BLaER1 (cell line): ENCODE measurements at regions not wholly inside any gene's neighbourhood (a gene's known extent, or its start where the extent isn't known, plus 50 kb on each side); places are given as distances from the start of the nearest gene placed in this dataset.

Experiments used
- H3K27ac ChIP-seq: shearing (Covaris generic); formaldehyde crosslinking; 2 replicates; pipeline ENCODE4 v1.8.1; 2022
- H3K27me3 ChIP-seq: shearing (Covaris generic); formaldehyde crosslinking; 2 replicates; pipeline ENCODE4 v1.8.1; 2022
- H3K36me3 ChIP-seq: shearing (Covaris generic); formaldehyde crosslinking; 2 replicates; pipeline ENCODE4 v1.8.1; 2022
- H3K4me1 ChIP-seq: shearing (Covaris generic); formaldehyde crosslinking; 2 replicates; pipeline ENCODE4 v1.8.1; 2022
- H3K4me2 ChIP-seq: shearing (Covaris generic); formaldehyde crosslinking; 2 replicates; pipeline ENCODE4 v1.8.1; 2022
- H3K4me3 ChIP-seq: shearing (Covaris generic); formaldehyde crosslinking; 2 replicates; pipeline ENCODE4 v1.8.1; 2022
- H3K9ac ChIP-seq: shearing (Covaris generic); formaldehyde crosslinking; 2 replicates; pipeline ENCODE4 v1.8.1; 2022
- H3K9me3 ChIP-seq: shearing (Covaris generic); formaldehyde crosslinking; 2 replicates; pipeline ENCODE4 v1.8.1; 2022
- H4K20me1 ChIP-seq: shearing (Covaris generic); formaldehyde crosslinking; 2 replicates; pipeline ENCODE4 v1.8.1; 2022
- Cebpa-rat ChIP-seq: shearing (Covaris generic); IDR thresholded peaks from 2 replicates; pipeline ENCODE4 v1.8.1; 2022

DNA sequence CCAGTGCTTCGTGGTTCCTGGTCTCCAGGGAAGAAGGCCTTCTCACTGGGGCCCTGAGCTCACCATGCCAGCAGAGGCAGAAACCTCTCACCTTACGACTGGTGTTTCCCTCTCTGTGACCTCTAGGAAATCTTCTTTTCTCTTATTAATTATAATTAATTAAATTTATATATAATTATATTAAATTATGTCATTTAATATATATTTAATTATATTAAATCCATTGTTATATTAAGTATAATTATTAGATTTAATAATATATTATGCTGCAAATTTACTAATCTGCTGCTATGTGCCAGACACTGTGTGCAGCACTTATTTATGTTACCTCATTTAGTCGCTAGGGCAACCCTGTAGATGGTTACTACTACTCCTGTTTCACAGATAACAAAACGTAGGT is 70.3 kb upstream of the MBIP start:
- no peak for TF ChIP-seq Cebpa-rat
- Histone ChIP-seq H3K4me3 (no peak overlapping the region), H3K36me3 (no peaks in the 10 kb centered on the region), H3K4me1 (no peaks in the 10 kb centered on the region), H4K20me1 (no peaks in the 10 kb centered on the region), H3K4me2 (no peak overlapping the region), H3K27me3 (no peaks in the 10 kb centered on the region), H3K9me3 (no peaks in the 10 kb centered on the region), H3K27ac (no peak overlapping the region), H3K9ac (no peak overlapping the region)

- Histone ChIP-seq H3K4me1 (no peaks in the 10 kb centered on the region), H4K20me1 (no peaks in the 10 kb centered on the region), H3K27ac (no peak overlapping the region), H3K9me3 (no peaks in the 10 kb centered on the region), H3K27me3 (no peaks in the 10 kb centered on the region), H3K4me3 (no peak overlapping the region), H3K4me2 (no peak overlapping the region), H3K9ac (no peak overlapping the region), H3K36me3 (no peaks in the 10 kb centered on the region)
- TF ChIP-seq Cebpa-rat = no peak
Measured at GRCh38 chr14:36383767-36384431, 63.5 kb upstream of the MBIP start.

- H3K4me1 ChIP-seq = no peaks in the 10 kb centered on the region
- H3K4me3 ChIP-seq = no peak overlapping the region
- H3K4me2 ChIP-seq = no peak overlapping the region
- no peaks in the 10 kb centered on the region for H4K20me1 ChIP-seq
- no peak overlapping the region for H3K27ac ChIP-seq
- no peak overlapping the region for H3K9ac ChIP-seq
- TF ChIP-seq Cebpa-rat = no peak
- no peaks in the 10 kb centered on the region for H3K36me3 ChIP-seq
- no peaks in the 10 kb centered on the region for H3K9me3 ChIP-seq
- H3K27me3 ChIP-seq = no peaks in the 10 kb centered on the region
Measured at GRCh38 chr14:36373982-36374673, 53.7 kb upstream of the MBIP start.
